Occipital lobe (tissue), 1 donor: ENCODE measurements at regions not wholly inside any gene's neighbourhood (a gene's known extent, or its start where the extent isn't known, plus 50 kb on each side); places are given as distances from the start of the nearest gene placed in this dataset.

Source experiments
- DNase-seq: peaks from one replicate; lab custom pipeline; 2025; lab: John Stamatoyannopoulos, UW

DNA sequence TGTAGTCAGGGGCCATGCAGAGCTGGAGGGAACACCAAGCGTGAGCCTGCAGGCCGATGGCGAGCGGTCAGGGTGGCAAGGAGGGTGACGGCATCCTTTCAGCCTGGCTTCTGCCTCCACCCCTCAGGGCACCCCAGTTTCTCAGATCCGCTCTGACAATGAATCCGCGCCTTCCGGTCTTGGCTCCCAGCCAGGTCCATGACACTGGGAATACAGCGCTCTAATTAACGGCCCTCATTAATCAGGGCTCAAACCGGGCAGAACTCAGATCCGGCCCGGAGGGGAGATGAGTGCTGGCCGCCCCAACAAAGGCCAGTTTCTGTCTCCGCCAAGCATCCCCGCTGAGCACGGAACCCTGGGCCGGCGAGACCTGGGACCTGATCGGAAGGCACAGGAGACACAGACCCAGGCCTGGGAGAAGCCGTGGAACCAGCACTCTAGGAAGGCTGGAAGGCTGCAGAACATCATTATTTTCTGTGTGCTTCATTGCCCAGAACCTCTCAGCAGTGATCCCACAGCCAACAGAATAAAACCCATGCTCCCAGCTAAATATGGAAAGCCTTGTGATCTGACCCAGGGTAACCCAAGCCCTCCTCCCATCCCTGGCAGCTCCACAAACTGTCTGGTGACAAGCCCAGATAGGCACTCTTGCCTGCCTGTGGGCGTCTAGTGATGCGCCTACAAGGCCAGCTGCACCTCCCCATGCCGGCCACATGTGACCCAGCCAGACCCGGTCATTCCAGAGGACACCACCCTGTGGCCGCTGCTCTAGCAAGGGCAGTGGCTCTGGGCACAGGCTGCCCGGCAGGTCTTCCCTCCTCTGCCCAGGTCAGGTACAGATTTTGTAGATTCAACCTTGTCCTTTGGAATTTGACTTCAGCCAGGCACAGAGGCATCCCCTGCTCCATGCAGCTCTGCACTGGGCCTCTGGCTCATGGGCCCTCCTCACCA lies 438.7 kb upstream of the MYT1L start:
- DNase-seq: no peak

DNA sequence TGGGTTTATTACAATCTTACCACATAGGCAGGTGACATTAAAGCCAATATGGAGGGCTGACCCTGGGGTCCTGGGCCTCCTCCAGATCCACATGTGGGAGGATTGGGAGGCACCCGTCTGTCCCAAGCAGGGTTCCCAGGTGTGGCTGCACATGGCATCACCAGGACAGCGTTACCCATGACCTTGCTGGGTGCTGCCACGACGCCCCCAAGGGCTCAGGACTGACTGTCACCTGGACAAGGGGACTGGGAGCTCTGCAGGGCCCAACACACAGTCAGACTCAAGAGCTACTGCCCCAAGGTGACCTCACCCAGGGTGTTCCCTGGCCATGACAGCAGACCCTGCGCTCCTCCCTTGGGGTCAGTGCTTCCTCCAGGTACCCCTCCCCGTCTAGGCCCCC lies 437.4 kb upstream of the MYT1L start:
- no peak for DNase-seq

DNA sequence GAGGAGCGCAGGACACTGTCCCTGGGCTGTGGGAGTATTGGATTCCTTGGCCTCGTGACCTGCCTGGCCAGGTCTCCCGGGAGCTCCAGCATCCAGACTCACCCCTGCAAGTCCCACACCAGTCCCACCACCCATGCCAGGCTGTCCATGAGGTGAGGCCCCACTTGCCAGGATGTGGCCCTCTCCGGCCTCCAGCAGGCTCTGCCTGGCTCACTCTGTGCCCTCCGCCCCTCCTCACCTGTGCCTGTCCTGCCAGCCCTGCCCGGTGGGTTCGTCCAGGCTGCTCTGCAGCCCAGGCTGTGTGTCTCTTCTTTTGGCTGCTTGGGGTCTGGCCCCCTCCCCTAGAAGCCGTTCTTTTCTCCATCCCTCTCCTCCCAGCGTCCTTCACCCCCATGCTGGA lies 436.8 kb upstream of the MYT1L start:
- no peak for DNase-seq

DNA sequence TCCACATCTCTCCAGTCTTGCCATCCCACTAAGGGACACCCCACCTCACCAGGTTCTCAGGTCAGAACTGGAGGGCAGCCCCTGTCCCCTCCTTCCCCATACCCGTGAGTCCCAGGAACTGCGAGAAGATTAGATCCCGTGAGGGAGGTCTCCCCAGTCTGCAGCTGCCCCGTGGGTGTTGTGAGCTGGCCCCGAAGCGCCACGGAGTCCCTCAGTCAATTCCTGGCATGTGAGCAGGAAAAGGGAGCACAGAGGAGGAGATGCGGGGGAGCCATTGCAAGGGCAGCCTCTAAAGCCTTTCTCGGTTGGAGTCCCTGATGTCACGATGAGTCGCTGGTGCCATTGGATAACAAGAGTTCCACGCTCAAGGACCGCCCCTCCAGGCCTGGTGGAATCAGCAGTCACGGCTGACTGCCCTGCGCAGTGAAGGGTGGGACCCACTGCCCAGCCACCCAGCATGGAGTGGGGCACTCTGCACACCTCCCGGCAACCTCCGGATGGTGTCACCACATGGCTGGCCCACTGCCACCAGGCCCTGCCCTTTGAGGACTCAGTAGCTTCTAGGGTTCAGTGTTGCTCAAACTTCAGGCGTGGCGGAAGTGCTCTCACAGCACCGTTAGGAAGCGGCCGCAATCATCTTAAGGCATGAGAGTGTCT lies 434.9 kb upstream of the MYT1L start:
- DNase-seq: no peak

- no peak for DNase-seq
Observed at GRCh38 chr2:2765176-2765800, 434.2 kb upstream of the MYT1L start.

GRCh38 chr2:2764739-2765138 lies 433.7 kb upstream of the MYT1L start:
- no peak for DNase-seq

DNA sequence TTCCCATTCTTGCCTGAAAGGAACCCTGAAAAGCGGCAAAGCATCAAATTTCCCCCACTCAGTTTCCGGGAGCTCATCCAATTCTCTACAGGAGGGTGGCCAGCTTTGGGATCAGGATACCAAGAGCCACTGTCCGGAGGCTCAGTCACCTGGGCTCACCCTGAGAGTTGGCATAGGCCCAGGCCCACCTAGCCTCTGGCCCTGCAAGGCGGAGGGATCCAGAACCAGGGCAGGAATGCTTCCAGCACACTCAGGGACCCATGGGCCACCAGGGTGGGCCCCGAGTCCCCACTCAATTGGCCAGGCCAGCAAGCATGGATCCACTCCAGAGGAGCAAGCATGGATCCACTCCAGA lies 432.9 kb upstream of the MYT1L start:
- no peak for DNase-seq

DNA sequence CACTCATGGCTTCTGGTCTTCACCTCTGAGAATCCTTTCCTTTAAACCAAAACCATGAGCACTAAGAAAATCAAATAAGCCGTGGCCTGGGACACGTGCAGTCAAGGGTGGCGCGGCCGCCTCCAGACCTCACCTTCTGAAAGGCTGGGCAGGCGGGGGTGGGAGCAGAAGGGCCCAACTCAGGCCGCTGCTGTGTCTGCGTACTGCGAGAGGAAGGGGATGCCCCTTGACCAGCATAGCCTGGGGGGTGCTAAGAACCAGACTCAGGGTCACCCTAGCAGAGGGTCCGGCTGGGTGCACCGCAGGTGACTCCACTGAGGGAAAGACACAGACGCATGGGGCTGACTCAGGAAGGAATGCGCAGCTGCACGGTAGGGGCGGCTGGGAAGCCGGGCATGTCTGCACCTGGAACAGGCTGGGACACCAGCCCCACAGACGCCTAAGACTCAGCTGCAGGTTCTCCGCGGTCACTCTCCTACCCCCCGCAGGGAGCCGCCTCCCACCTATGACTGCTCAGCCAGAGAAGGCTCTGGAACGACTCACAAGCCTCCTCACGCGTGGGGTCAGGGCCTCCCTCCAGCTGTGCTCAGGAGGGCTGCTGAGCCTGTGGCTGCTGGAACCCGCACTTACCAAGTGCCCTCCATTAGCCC lies 432.4 kb upstream of the MYT1L start:
- DNase-seq: no peak

DNA sequence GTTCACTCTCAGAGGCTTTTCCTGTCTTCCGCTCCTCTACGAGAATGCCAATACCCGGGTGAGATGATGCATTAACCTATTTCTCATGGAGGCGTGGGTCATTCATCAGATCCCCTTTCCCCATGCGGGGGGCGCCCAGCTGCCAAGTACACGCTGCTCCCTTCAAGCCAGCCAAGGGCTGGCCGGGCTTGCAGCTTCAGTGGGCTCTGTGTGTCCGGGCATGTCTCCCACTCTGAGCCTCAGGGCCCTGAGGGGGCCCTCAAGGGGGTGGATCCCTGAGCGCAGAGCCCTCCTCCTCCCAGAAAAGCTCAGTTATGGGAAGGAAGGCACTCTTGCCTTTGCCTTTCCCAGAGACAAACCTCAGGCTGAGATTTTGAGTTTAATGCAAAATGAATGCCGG lies 431.8 kb upstream of the MYT1L start:
- no peak for DNase-seq

GRCh38 chr2:2762166-2762908 lies 431.3 kb upstream of the MYT1L start:
- DNase-seq: no peak

GRCh38 chr2:2758793-2759367 lies 427.8 kb upstream of the MYT1L start:
- DNase-seq: no peak

- no peak for DNase-seq
Observed at GRCh38 chr2:2757764-2758163, 426.7 kb upstream of the MYT1L start.

DNA sequence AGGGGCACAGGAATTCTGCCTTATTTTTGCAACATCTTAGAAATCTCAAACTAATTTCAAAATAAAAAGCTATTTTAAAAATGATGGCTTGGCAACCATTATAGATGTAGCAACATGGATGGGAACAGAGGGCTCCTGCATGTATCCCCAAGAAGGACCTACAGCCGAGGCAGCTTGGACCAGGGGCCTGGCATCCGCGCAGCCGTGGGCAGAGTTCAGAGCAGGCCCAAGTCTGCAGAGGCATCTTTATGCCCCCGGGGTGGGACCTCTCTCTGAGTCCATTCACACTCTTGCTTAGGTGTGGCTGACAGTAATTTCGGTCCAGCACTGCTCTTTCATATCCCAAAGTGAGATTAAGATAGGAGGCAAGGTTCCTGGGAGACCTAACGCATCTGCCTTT lies 425.8 kb upstream of the MYT1L start:
- no peak for DNase-seq

GRCh38 chr2:2755990-2756389 lies 424.9 kb upstream of the MYT1L start:
- DNase-seq: no peak

DNA sequence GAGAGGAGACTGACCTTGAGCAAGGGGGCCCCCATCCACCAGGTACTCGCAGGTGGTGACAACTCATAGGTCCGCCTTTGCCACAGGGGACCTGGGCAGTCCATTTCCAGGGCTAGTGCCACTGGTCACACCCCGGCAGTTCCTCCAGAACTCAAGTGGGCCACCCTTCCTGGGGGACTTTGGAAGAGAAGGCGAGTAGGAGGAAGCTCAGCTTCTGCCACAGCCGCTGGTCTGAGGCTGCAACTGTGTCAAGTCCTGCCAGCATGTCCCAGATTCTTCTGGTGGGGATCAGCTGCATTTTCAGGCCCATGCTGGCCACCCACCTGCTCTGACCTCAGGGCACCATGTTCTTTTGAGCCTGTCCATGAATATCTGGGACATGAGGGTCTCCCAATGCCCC lies 423.9 kb upstream of the MYT1L start:
- no peak for DNase-seq

DNA sequence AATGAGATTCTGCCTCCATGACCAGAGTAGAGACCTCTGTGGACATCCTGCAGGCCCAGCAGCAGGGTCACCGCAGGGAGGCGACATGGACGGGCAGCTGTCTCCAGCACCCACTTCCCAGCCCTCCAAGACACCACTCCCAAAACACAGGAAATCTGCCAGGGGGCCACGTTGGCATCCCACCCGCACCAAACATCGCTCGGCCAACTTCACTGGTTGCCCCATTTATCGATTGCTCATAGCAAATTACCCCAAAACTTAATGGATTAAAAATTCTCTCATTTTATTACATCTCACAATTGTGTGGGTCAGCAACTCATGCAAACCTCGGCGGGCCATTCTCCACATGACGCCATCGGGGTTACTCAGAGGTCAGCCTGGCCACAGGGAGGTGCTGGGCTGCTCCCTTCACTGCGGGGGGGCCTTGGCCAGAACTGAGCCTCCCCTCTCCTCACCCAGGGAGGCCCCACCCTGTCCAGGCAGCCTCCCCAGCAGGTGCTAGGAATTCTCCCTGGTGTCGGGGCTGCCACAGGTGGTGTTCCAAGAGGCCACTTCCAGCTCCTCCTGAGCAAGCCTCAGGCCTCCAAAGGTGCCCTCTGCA lies 420.7 kb upstream of the MYT1L start:
- no peak for DNase-seq

DNA sequence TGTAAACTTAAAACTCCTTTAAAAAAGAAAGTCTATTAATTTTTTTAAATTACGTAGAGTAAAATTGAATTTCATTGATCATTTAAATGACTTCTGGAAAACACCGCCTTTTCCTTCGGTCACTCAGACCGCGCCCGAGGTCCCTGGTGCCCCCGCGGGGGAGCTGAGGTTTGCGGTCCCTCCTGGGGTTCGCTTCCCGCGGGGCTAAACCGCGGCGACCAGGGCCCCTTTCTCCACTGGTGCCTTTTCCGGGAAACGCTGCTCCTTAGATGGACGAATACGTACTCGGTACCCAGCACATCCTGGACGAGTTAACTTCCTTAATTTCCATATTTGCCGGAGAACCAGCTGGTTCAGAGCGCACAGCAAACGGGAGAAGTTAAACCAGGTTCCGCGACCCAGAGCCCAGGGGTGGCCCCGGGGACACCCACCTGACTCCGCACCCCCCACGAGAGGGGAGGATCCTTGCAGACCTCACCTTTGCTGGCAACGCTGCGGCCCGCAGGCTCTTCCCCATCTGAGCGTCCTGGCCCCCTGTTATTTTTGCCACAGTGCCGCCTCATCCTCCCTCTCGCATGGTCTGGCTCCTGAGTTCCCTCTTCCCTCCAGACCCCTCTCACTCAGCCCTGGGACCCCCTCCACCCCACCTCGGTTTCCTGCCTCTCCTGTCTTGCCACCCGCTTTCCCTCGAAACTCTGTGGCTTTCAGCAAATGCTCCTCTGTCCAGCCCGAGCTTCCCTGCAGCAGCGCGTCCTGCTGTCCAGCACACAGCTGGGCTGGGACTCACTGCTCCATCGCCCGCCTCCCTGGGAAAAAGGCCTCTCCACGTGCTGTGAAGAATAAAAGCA lies 420.0 kb upstream of the MYT1L start:
- no peak for DNase-seq

DNA sequence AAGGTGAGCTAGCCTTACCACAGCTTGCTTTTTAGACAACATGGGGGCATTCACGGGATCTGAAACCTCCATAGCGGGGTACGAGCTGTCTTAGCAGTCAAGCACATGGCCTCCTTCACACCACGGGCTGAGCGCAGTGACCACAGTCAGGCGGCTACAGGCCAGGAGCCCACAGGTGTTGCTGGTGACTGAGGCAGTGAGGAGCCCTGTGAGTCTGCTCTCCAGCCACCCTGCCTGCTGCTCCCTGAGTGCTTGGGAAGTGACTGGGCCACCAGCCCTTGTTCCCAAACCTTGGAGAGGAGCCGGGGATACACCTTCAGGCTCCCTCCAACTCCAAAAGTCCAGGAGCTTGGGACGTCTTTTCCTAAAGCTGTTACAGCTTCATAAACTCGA lies 418.1 kb upstream of the MYT1L start:
- DNase-seq: no peak

GRCh38 chr2:2748399-2749205 lies 417.5 kb upstream of the MYT1L start:
- no peak for DNase-seq
